SK-N-SH treated with all-trans-retinoic acid at 6 μM for 48 hours (cell line): ENCODE measurements at regions not wholly inside any gene's neighbourhood (a gene's known extent, or its start where the extent isn't known, plus 50 kb on each side); places are given as distances from the start of the nearest gene placed in this dataset.

ENCODE experiments used
- ATAC-seq: fragments of 200-7000 bp; cut with Tn5 transposase; 3 replicates; pipeline ENCODE4 v1.9.1; 2020; ENCODE audit warnings: mild to moderate bottlenecking, moderate library complexity
- ARNTL ChIP-seq: fragments of 450-650 bp; formaldehyde crosslinking; IDR thresholded peaks from 2 replicates; pipeline ENCODE4 v1.5.0; 2020; ENCODE audit warnings: low read depth, mild to moderate bottlenecking, moderate library complexity, borderline replicate concordance
- BACH2 ChIP-seq: fragments of 250-450 bp; sonication (Bioruptor Pico); IDR thresholded peaks from 2 replicates; pipeline ENCODE4 v1.9.0; 2021; ENCODE audit warnings: mild to moderate bottlenecking, borderline replicate concordance
- ESRRG ChIP-seq: fragments of 250-450 bp; sonication (Bioruptor Pico); IDR thresholded peaks from 2 replicates; pipeline ENCODE4 v1.6.1; 2021; ENCODE audit warnings: mild to moderate bottlenecking
- GLIS3 ChIP-seq: fragments of 250-450 bp; sonication (Bioruptor Pico); IDR thresholded peaks from 2 replicates; pipeline ENCODE4 v1.5.0; 2020; ENCODE audit warnings: mild to moderate bottlenecking, moderate library complexity
- PATZ1 ChIP-seq: fragments of 250-450 bp; sonication (Bioruptor Pico); IDR thresholded peaks from 2 replicates; pipeline ENCODE4 v1.8.0; 2020; ENCODE audit warnings: mild to moderate bottlenecking, moderate library complexity, borderline replicate concordance
- PPARA ChIP-seq: fragments of 250-450 bp; sonication (Bioruptor Pico); IDR thresholded peaks from 2 replicates; pipeline ENCODE4 v1.5.0; 2020; ENCODE audit warnings: mild to moderate bottlenecking, borderline replicate concordance
- RARB ChIP-seq: fragments of 250-450 bp; sonication (Bioruptor Pico); IDR thresholded peaks from 2 replicates; pipeline ENCODE4 v1.8.0; 2021; ENCODE audit warnings: mild to moderate bottlenecking, moderate library complexity
- SNAI2 ChIP-seq: fragments of 250-450 bp; sonication (Bioruptor Pico); IDR thresholded peaks from 2 replicates; pipeline ENCODE4 v1.5.0; 2020; ENCODE audit warnings: mild to moderate bottlenecking, moderate library complexity
- TCF4 ChIP-seq: fragments of 250-450 bp; sonication (Bioruptor Pico); IDR thresholded peaks from 2 replicates; pipeline ENCODE4 v1.8.0; 2021; ENCODE audit warnings: mild to moderate bottlenecking, moderate library complexity, borderline replicate concordance
- TOX ChIP-seq: fragments of 250-450 bp; sonication (Bioruptor Pico); IDR thresholded peaks from 2 replicates; pipeline ENCODE4 v1.8.0; 2021; ENCODE audit warnings: mild to moderate bottlenecking, moderate library complexity, borderline replicate concordance
- ZC3H10 ChIP-seq: fragments of 250-450 bp; sonication (Bioruptor Pico); IDR thresholded peaks from 2 replicates; pipeline ENCODE4 v1.5.1; 2021; ENCODE audit warnings: mild to moderate bottlenecking, moderate library complexity
- ZFP3 ChIP-seq: fragments of 250-450 bp; sonication (Bioruptor Pico); IDR thresholded peaks from 2 replicates; pipeline ENCODE4 v1.5.0; 2020; ENCODE audit warnings: mild to moderate bottlenecking, moderate library complexity
- ZFP30 ChIP-seq: fragments of 450-650 bp; formaldehyde crosslinking; IDR thresholded peaks from 2 replicates; pipeline ENCODE4 v1.5.0; 2022; ENCODE audit warnings: mild to moderate bottlenecking, moderate library complexity
- ZNF565 ChIP-seq: fragments of 450-650 bp; formaldehyde crosslinking; conservative IDR thresholded peaks from 2 replicates; pipeline ENCODE4 v1.5.0; 2020; ENCODE audit warnings: low read depth, mild to moderate bottlenecking, moderate library complexity
- ZNF70 ChIP-seq: fragments of 450-650 bp; formaldehyde crosslinking; IDR thresholded peaks from 2 replicates; pipeline ENCODE4 v1.5.0; 2020; ENCODE audit warnings: mild to moderate bottlenecking, moderate library complexity
- ZNF8 ChIP-seq: fragments of 450-650 bp; formaldehyde crosslinking; IDR thresholded peaks from 2 replicates; pipeline ENCODE4 v1.5.0; 2020; ENCODE audit warnings: mild to moderate bottlenecking, moderate library complexity
- TF ChIP-seq, protein P1 (sequence below): fragments of 250-450 bp; sonication (Bioruptor Pico); IDR thresholded peaks from 2 replicates; pipeline ENCODE4 v1.5.1; 2021; ENCODE audit warnings: mild to moderate bottlenecking, moderate library complexity
- TF ChIP-seq, protein P2 (sequence below): fragments of 250-450 bp; sonication (Bioruptor Pico); IDR thresholded peaks from 2 replicates; pipeline ENCODE4 v1.5.1; 2020; ENCODE audit warnings: low read depth, mild to moderate bottlenecking, moderate library complexity
- TF ChIP-seq, protein P3 (sequence below): fragments of 250-450 bp; sonication (Bioruptor Pico); IDR thresholded peaks from 2 replicates; pipeline ENCODE4 v1.8.0; 2021; ENCODE audit warnings: low read depth, mild to moderate bottlenecking, moderate library complexity, borderline replicate concordance
- TF ChIP-seq, protein P4 (sequence below): fragments of 250-450 bp; sonication (Bioruptor Pico); IDR thresholded peaks from 2 replicates; pipeline ENCODE4 v1.5.0; 2020; ENCODE audit warnings: mild to moderate bottlenecking, moderate library complexity

- no peak for ATAC-seq
- TF ChIP-seq PPARA (CRISPR knock-in tag) (no peak), ZFP3 (CRISPR knock-in tag) (no peak), ZNF70 (CRISPR knock-in tag) (no peak), PATZ1 (CRISPR knock-in tag) (no peak), BACH2 (CRISPR knock-in tag) (no peak), TCF4 (no peak), ZNF8 (CRISPR knock-in tag) (no peak), ESRRG (CRISPR knock-in tag) (no peak)
- TF ChIP-seq, protein P1, sequence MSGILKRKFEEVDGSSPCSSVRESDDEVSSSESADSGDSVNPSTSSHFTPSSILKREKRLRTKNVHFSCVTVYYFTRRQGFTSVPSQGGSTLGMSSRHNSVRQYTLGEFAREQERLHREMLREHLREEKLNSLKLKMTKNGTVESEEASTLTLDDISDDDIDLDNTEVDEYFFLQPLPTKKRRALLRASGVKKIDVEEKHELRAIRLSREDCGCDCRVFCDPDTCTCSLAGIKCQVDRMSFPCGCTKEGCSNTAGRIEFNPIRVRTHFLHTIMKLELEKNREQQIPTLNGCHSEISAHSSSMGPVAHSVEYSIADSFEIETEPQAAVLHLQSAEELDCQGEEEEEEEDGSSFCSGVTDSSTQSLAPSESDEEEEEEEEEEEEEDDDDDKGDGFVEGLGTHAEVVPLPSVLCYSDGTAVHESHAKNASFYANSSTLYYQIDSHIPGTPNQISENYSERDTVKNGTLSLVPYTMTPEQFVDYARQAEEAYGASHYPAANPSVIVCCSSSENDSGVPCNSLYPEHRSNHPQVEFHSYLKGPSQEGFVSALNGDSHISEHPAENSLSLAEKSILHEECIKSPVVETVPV (CRISPR knock-in tag), result no peak
These were observed 128.9 kb upstream of the ERCC4 start for GRCh38 chr16:13791095-13791494.

- TF ChIP-seq ZNF70 (CRISPR knock-in tag), result no peak
- TF ChIP-seq PPARA (CRISPR knock-in tag), result no peak
- TF ChIP-seq ZC3H10, result no peak
- TF ChIP-seq PATZ1 (CRISPR knock-in tag), result no peak
- no peak for TF ChIP-seq GLIS3 (CRISPR knock-in tag)
- TF ChIP-seq SNAI2 (CRISPR knock-in tag), result no peak
- no peak for TF ChIP-seq ZFP3 (CRISPR knock-in tag)
- TF ChIP-seq RARB (CRISPR knock-in tag), result no peak
- no peak for TF ChIP-seq TCF4
- no peak for TF ChIP-seq ZNF565 (CRISPR knock-in tag)
- TF ChIP-seq ZFP30 (CRISPR knock-in tag), result no peak
- ATAC-seq, result no peak
These were observed 126.0 kb upstream of the ERCC4 start for GRCh38 chr16:13793841-13794409.

DNA sequence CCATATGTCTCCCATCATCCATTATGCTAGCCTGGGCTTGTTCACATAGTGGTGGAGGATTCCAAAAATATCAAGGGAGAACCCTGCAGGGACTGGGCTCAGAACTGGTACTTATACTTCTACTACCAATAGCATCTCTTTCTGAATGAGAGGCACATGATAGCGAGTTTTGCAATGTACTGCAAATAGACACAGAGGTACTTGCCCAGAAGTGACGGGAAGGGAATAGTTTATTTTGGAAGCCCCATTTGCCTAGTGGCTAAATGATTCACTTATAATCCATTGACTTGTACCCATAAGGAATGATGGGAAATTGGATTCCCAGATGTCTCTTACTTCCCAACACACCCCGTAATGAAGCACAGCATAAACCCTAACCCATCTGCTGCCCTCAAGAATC, 124.8 kb upstream of the ERCC4 start:
- ATAC-seq, result no peak
- TF ChIP-seq, protein P2, sequence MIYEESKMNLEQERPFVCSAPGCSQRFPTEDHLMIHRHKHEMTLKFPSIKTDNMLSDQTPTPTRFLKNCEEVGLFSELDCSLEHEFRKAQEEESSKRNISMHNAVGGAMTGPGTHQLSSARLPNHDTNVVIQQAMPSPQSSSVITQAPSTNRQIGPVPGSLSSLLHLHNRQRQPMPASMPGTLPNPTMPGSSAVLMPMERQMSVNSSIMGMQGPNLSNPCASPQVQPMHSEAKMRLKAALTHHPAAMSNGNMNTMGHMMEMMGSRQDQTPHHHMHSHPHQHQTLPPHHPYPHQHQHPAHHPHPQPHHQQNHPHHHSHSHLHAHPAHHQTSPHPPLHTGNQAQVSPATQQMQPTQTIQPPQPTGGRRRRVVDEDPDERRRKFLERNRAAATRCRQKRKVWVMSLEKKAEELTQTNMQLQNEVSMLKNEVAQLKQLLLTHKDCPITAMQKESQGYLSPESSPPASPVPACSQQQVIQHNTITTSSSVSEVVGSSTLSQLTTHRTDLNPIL, result no peak
- no peak for TF ChIP-seq PPARA (CRISPR knock-in tag)
- no peak for TF ChIP-seq BACH2 (CRISPR knock-in tag)

- no peak for ATAC-seq
These were observed 122.2 kb upstream of the ERCC4 start for GRCh38 chr16:13797718-13798117.

More at GRCh38 chr16:13797718-13798117, 122.2 kb upstream of the ERCC4 start:
- TF ChIP-seq, protein P2, result no peak
- no peak for TF ChIP-seq ZNF565 (CRISPR knock-in tag)
- TF ChIP-seq BACH2 (CRISPR knock-in tag), result no peak
- no peak for TF ChIP-seq ZC3H10
- no peak for TF ChIP-seq TCF4
- TF ChIP-seq, protein P3, sequence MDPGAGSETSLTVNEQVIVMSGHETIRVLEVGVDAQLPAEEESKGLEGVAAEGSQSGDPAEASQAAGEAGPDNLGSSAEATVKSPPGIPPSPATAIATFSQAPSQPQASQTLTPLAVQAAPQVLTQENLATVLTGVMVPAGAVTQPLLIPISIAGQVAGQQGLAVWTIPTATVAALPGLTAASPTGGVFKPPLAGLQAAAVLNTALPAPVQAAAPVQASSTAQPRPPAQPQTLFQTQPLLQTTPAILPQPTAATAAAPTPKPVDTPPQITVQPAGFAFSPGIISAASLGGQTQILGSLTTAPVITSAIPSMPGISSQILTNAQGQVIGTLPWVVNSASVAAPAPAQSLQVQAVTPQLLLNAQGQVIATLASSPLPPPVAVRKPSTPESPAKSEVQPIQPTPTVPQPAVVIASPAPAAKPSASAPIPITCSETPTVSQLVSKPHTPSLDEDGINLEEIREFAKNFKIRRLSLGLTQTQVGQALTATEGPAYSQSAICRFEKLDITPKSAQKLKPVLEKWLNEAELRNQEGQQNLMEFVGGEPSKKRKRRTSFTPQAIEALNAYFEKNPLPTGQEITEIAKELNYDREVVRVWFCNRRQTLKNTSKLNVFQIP (CRISPR knock-in tag), result no peak
- TF ChIP-seq ESRRG (CRISPR knock-in tag), result no peak
- TF ChIP-seq GLIS3 (CRISPR knock-in tag), result no peak
- TF ChIP-seq, protein P4, sequence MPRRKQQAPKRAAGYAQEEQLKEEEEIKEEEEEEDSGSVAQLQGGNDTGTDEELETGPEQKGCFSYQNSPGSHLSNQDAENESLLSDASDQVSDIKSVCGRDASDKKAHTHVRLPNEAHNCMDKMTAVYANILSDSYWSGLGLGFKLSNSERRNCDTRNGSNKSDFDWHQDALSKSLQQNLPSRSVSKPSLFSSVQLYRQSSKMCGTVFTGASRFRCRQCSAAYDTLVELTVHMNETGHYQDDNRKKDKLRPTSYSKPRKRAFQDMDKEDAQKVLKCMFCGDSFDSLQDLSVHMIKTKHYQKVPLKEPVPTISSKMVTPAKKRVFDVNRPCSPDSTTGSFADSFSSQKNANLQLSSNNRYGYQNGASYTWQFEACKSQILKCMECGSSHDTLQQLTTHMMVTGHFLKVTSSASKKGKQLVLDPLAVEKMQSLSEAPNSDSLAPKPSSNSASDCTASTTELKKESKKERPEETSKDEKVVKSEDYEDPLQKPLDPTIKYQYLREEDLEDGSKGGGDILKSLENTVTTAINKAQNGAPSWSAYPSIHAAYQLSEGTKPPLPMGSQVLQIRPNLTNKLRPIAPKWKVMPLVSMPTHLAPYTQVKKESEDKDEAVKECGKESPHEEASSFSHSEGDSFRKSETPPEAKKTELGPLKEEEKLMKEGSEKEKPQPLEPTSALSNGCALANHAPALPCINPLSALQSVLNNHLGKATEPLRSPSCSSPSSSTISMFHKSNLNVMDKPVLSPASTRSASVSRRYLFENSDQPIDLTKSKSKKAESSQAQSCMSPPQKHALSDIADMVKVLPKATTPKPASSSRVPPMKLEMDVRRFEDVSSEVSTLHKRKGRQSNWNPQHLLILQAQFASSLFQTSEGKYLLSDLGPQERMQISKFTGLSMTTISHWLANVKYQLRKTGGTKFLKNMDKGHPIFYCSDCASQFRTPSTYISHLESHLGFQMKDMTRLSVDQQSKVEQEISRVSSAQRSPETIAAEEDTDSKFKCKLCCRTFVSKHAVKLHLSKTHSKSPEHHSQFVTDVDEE (CRISPR knock-in tag), result no peak
- TF ChIP-seq ARNTL (CRISPR knock-in tag), result no peak
- no peak for TF ChIP-seq ZFP3 (CRISPR knock-in tag)
- TF ChIP-seq SNAI2 (CRISPR knock-in tag), result no peak
- no peak for TF ChIP-seq TOX (CRISPR knock-in tag)
